Brain microvascular endothelial cell (primary cell): ENCODE measurements at regions not wholly inside any gene's neighbourhood (a gene's known extent, or its start where the extent isn't known, plus 50 kb on each side); places are given as distances from the start of the nearest gene placed in this dataset.

Experiments
- DNase-seq: peaks from one replicate; pipeline ENCODE4 v3.0.0-alpha.2; 2020
- H3K27ac ChIP-seq: fragments of 250-450 bp; sonication (Bioruptor Pico); 2 replicates; pipeline ENCODE4 v1.5.1; 2020; ENCODE audit warnings: mild to moderate bottlenecking, moderate library complexity
- H3K27me3 ChIP-seq: fragments of 250-450 bp; sonication (Bioruptor Pico); replicated peaks from 2 replicates; pipeline ENCODE4 v1.5.1; 2020; ENCODE audit warnings: mild to moderate bottlenecking
- H3K36me3 ChIP-seq: fragments of 250-450 bp; sonication (Bioruptor Pico); replicated peaks from 2 replicates; pipeline ENCODE4 v1.5.1; 2020; ENCODE audit warnings: mild to moderate bottlenecking
- H3K4me3 ChIP-seq: 2 replicates; pipeline ENCODE4 v1.5.1; 2011; ENCODE audit warnings: low read depth, mild to moderate bottlenecking, control low read depth, low read length, moderate library complexity
- in situ Hi-C: cut with HindIII; loops from 2 replicates; pipeline ENCODE4 v1.10.0; 2017; ENCODE audit warnings: low sequenced_read_pairs, low pct_ligation_motif_present
- TF ChIP-seq, protein P1 (sequence below): IDR thresholded peaks from 2 replicates; pipeline ENCODE4 v1.5.1; 2011; ENCODE audit warnings: low read depth, mild to moderate bottlenecking, moderate library complexity, low read length, control low read depth, inconsistent platforms; ENCODE audit errors: missing control alignments

GRCh38 chr4:179125870-179126269 lies 1683.6 kb upstream of the AGA start:
- no peaks in the 10 kb centered on the region for H3K36me3 ChIP-seq
- H3K27me3 ChIP-seq: no peaks in the 10 kb centered on the region
- H3K27ac ChIP-seq: no peak overlapping the region
- DNase-seq: no peak
- TF ChIP-seq, protein P1, sequence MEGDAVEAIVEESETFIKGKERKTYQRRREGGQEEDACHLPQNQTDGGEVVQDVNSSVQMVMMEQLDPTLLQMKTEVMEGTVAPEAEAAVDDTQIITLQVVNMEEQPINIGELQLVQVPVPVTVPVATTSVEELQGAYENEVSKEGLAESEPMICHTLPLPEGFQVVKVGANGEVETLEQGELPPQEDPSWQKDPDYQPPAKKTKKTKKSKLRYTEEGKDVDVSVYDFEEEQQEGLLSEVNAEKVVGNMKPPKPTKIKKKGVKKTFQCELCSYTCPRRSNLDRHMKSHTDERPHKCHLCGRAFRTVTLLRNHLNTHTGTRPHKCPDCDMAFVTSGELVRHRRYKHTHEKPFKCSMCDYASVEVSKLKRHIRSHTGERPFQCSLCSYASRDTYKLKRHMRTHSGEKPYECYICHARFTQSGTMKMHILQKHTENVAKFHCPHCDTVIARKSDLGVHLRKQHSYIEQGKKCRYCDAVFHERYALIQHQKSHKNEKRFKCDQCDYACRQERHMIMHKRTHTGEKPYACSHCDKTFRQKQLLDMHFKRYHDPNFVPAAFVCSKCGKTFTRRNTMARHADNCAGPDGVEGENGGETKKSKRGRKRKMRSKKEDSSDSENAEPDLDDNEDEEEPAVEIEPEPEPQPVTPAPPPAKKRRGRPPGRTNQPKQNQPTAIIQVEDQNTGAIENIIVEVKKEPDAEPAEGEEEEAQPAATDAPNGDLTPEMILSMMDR: no peak
- H3K4me3 ChIP-seq: no peak overlapping the region
- in situ Hi-C loops: no loop called here

GRCh38 chr4:179128299-179128698 lies 1686.1 kb upstream of the AGA start:
- Histone ChIP-seq H3K27ac (no peak overlapping the region), H3K27me3 (no peaks in the 10 kb centered on the region), H3K36me3 (no peaks in the 10 kb centered on the region), H3K4me3 (no peak overlapping the region)
- in situ Hi-C loops: no loop called here
- TF ChIP-seq, protein P1: no peak
- no peak for DNase-seq

- TF ChIP-seq, protein P1: no peak
- Histone ChIP-seq H3K4me3 (no peak overlapping the region), H3K27ac (no peak overlapping the region), H3K36me3 (no peaks in the 10 kb centered on the region), H3K27me3 (no peaks in the 10 kb centered on the region)
- DNase-seq: no peak
- in situ Hi-C loops: no loop called here
These were observed 1688.0 kb upstream of the AGA start for GRCh38 chr4:179130122-179130714.

GRCh38 chr4:179145746-179146525 lies 1703.7 kb upstream of the AGA start:
- in situ Hi-C loops: no loop called here
- TF ChIP-seq, protein P1: no peak
- Histone ChIP-seq H3K27ac (peak overlapping the region; percentile 21), H3K4me3 (no peak overlapping the region), H3K36me3 (no peaks in the 10 kb centered on the region), H3K27me3 (no peaks in the 10 kb centered on the region)
- DNase-seq: peak; percentile 2

DNA sequence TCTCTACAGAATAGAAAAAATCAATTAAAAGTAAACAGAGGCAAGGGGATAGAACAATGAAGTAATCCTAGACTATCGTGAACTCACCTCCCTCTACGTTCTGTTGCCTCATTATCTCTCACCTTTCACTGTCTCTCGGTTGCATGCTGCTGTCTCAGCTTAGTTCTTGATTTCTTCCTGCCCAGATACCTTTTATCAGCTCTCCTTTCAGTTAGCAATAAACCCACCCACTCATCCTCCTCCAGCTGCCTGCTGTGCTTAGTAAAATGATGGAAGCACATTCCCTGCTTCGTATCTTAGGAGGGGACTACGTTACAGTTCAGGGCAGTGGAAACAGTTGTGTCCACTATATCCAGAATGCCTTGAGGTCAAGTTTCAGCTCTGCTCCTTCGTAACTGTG lies 1709.5 kb upstream of the AGA start:
- H3K4me3 ChIP-seq: no peak overlapping the region
- H3K27ac ChIP-seq: no peak overlapping the region
- in situ Hi-C loops: no loop called here
- no peaks in the 10 kb centered on the region for H3K36me3 ChIP-seq
- H3K27me3 ChIP-seq: no peaks in the 10 kb centered on the region
- no peak for DNase-seq
- TF ChIP-seq, protein P1: no peak
